ENCODE measurements at regions not wholly inside any gene's neighbourhood (a gene's known extent, or its start where the extent isn't known, plus 50 kb on each side); places are given as distances from the start of the nearest gene placed in this dataset.

- Histone ChIP-seq H3K27me3 (no peaks in the 10 kb centered on the region), H3K4me3 (no peak overlapping the region), H3K4me1 (ENCODE audit: low read depth) (no peaks in the 10 kb centered on the region), H3K27ac (no peak overlapping the region), H3K36me3 (no peaks in the 10 kb centered on the region), H3K9me3 (ENCODE audit: low read depth) (no peaks in the 10 kb centered on the region)
- TF ChIP-seq CTCF (IDR thresholded peaks at IDR 0.05; ENCODE audit: low read depth, low read length) = no peak
- DNase-seq (ENCODE audit: low read depth in 1 of 2, low spot score in 1 of 2) = no peak
Observed at GRCh38 chr4:186458050-186458449, 97.3 kb downstream of the MTNR1A start.

GRCh38 chr4:186451982-186452381 is 103.4 kb downstream of the MTNR1A start:
- DNase-seq (ENCODE audit: low read depth in 1 of 2, low spot score in 1 of 2) = no peak
- Histone ChIP-seq H3K9me3 (ENCODE audit: low read depth) (no peaks in the 10 kb centered on the region), H3K4me3 (no peak overlapping the region), H3K4me1 (ENCODE audit: low read depth) (no peaks in the 10 kb centered on the region), H3K27me3 (no peaks in the 10 kb centered on the region), H3K36me3 (no peaks in the 10 kb centered on the region), H3K27ac (no peak overlapping the region)
- no peak for TF ChIP-seq CTCF (IDR thresholded peaks at IDR 0.05; ENCODE audit: low read depth, low read length)

GRCh38 chr4:186449954-186450353 is 105.4 kb downstream of the MTNR1A start:
- Histone ChIP-seq H3K36me3 (no peaks in the 10 kb centered on the region), H3K4me1 (ENCODE audit: low read depth) (no peaks in the 10 kb centered on the region), H3K27ac (no peak overlapping the region), H3K9me3 (ENCODE audit: low read depth) (no peaks in the 10 kb centered on the region), H3K4me3 (no peak overlapping the region), H3K27me3 (no peaks in the 10 kb centered on the region)
- no peak for TF ChIP-seq CTCF (IDR thresholded peaks at IDR 0.05; ENCODE audit: low read depth, low read length)
- no peak for DNase-seq (ENCODE audit: low read depth in 1 of 2, low spot score in 1 of 2)

- DNase-seq (ENCODE audit: low read depth in 1 of 2, low spot score in 1 of 2) = no peak
- H3K9me3 ChIP-seq (ENCODE audit: low read depth) = no peaks in the 10 kb centered on the region
- H3K36me3 ChIP-seq = no peaks in the 10 kb centered on the region
- H3K4me3 ChIP-seq = no peak overlapping the region
- H3K27ac ChIP-seq = no peak overlapping the region
- no peak for TF ChIP-seq CTCF (IDR thresholded peaks at IDR 0.05; ENCODE audit: low read depth, low read length)
- no peaks in the 10 kb centered on the region for H3K4me1 ChIP-seq (ENCODE audit: low read depth)
- H3K27me3 ChIP-seq = no peaks in the 10 kb centered on the region
Observed at GRCh38 chr4:186445040-186445439, 110.3 kb downstream of the MTNR1A start.

- no peak for TF ChIP-seq CTCF (IDR thresholded peaks at IDR 0.05; ENCODE audit: low read depth, low read length)
- H3K27me3 ChIP-seq = no peaks in the 10 kb centered on the region
- DNase-seq (ENCODE audit: low read depth in 1 of 2, low spot score in 1 of 2) = no peak
- H3K9me3 ChIP-seq (ENCODE audit: low read depth) = no peaks in the 10 kb centered on the region
- no peaks in the 10 kb centered on the region for H3K36me3 ChIP-seq
- H3K4me1 ChIP-seq (ENCODE audit: low read depth) = no peaks in the 10 kb centered on the region
- no peak overlapping the region for H3K27ac ChIP-seq
- H3K4me3 ChIP-seq = no peak overlapping the region
Observed at GRCh38 chr4:186441502-186441901, 113.9 kb downstream of the MTNR1A start.

- no peak for DNase-seq (ENCODE audit: low read depth in 1 of 2, low spot score in 1 of 2)
- no peaks in the 10 kb centered on the region for H3K27me3 ChIP-seq
- H3K4me3 ChIP-seq = no peak overlapping the region
- TF ChIP-seq CTCF (IDR thresholded peaks at IDR 0.05; ENCODE audit: low read depth, low read length) = no peak
- H3K9me3 ChIP-seq (ENCODE audit: low read depth) = no peaks in the 10 kb centered on the region
- H3K27ac ChIP-seq = no peak overlapping the region
- H3K4me1 ChIP-seq (ENCODE audit: low read depth) = no peaks in the 10 kb centered on the region
- no peaks in the 10 kb centered on the region for H3K36me3 ChIP-seq
Observed at GRCh38 chr4:186428481-186428880, 126.9 kb downstream of the MTNR1A start.

Data from cardiac muscle cell (in vitro differentiated cells and primary cell).